CD4-positive, alpha-beta memory T cell (primary cell): ENCODE measurements at regions not wholly inside any gene's neighbourhood (a gene's known extent, or its start where the extent isn't known, plus 50 kb on each side); places are given as distances from the start of the nearest gene placed in this dataset.

ENCODE experiments used
- CTCF ChIA-PET: fragments of 350-600 bp; sonication (Branson Sonifier 250); formaldehyde crosslinking; loops from one replicate; lab custom pipeline; 2021; ENCODE audit warnings: inconsistent platforms; ENCODE audit not compliant: partially characterized antibody; lab: Charles Lee
- POLR2A ChIA-PET: fragments of 350-600 bp; sonication (Branson Sonifier 250); formaldehyde crosslinking; loops from one replicate; lab custom pipeline; 2021; ENCODE audit not compliant: partially characterized antibody; lab: Charles Lee
- DNase-seq, 5 donors: peaks; one replicate each; pipeline versions ENCODE4 v3.0.0 to v3.0.0-alpha.2; 2020 to 2022; ENCODE audit warnings: mixed read lengths in 1 of 5
- H3K27ac ChIP-seq: one replicate; pipeline ENCODE4 v1.7.0; 2013; ENCODE audit warnings: low read depth, low read length
- H3K27me3 ChIP-seq: 2 replicates; pipeline ENCODE4 v1.7.0; 2013; ENCODE audit warnings: mild to moderate bottlenecking, low read length, moderate library complexity; ENCODE audit not compliant: insufficient read depth
- H3K36me3 ChIP-seq: 2 replicates; pipeline ENCODE4 v1.7.0; 2013; ENCODE audit warnings: mild to moderate bottlenecking, low read length, moderate library complexity; ENCODE audit not compliant: insufficient read depth
- H3K4me1 ChIP-seq: 2 replicates; pipeline ENCODE4 v1.7.0; 2013; ENCODE audit warnings: mild to moderate bottlenecking, low read length, moderate library complexity; ENCODE audit not compliant: insufficient read depth
- H3K4me3 ChIP-seq, 2 donors: one replicate each; pipeline ENCODE4 v1.7.0; 2013; ENCODE audit warnings: low read length in 2 of 2, mild to moderate bottlenecking in 1 of 2
- H3K9me3 ChIP-seq, 2 donors: one replicate each; pipeline ENCODE4 v1.7.0; 2013; ENCODE audit warnings: low read length in 2 of 2, control low read depth in 1 of 2; ENCODE audit not compliant: control insufficient read depth in 1 of 2
- H3K27ac Mint-ChIP-seq, 7 donors: one replicate each; pipeline ENCODE4 v1.8.0; 2020 to 2021; ENCODE audit warnings: mixed read lengths in 7 of 7, mild to moderate bottlenecking in 6 of 7, inconsistent platforms in 3 of 7, moderate library complexity in 3 of 7
- H3K27me3 Mint-ChIP-seq, 2 donors: one replicate each; pipeline ENCODE4 v1.8.0; 2020 to 2021; ENCODE audit warnings: mixed read lengths in 2 of 2
- H3K36me3 Mint-ChIP-seq, 2 donors: one replicate each; pipeline ENCODE4 v1.8.0; 2020 to 2021; ENCODE audit warnings: mixed read lengths in 2 of 2, inconsistent platforms in 1 of 2, mild to moderate bottlenecking in 1 of 2
- H3K4me1 Mint-ChIP-seq, 4 donors: one replicate each; pipeline ENCODE4 v1.8.0; 2020 to 2021; ENCODE audit warnings: mixed read lengths in 4 of 4, mild to moderate bottlenecking in 1 of 4
- H3K4me3 Mint-ChIP-seq, 8 donors: one replicate each; pipeline ENCODE4 v1.8.0; 2020 to 2021; ENCODE audit warnings: mixed read lengths in 8 of 8, mild to moderate bottlenecking in 7 of 8, moderate library complexity in 6 of 8, inconsistent platforms in 3 of 8
- H3K9me3 Mint-ChIP-seq, 8 donors: one replicate each; pipeline ENCODE4 v1.8.0; 2020 to 2021; ENCODE audit warnings: mixed read lengths in 8 of 8, mild to moderate bottlenecking in 5 of 8, inconsistent platforms in 3 of 8, moderate library complexity in 1 of 8
- intact Hi-C: fragments of 100-400 bp; cut with micrococcal nuclease; formaldehyde crosslinking; loops from one replicate; pipeline ENCODE4 v1.15.1; 2023

- Histone ChIP-seq H3K36me3 (no peaks in the 10 kb centered on the region), H3K27me3 (no peaks in the 10 kb centered on the region), H3K9me3 (no peaks in the 10 kb centered on the region), H3K4me1 (no peaks in the 10 kb centered on the region), H3K27ac (no peak overlapping the region), H3K4me3 (no peak overlapping the region)
- Mint-ChIP-seq H3K4me1 (no peaks in the 10 kb centered on the region), H3K4me3 (no peak overlapping the region), H3K27ac (no peak overlapping the region), H3K9me3 (peaks cover 0 to 3% (median 0%) of the 10 kb centered on the region in 8 donors), H3K36me3 (no peaks in the 10 kb centered on the region), H3K27me3 (no peaks in the 10 kb centered on the region)
- intact Hi-C loops = no loop called here
- no peak for DNase-seq
- ChIA-PET CTCF (no interaction called here), POLR2A (no interaction called here)
Observed at GRCh38 chr3:168618827-168619470, 523.2 kb upstream of the GOLIM4 start.

DNA sequence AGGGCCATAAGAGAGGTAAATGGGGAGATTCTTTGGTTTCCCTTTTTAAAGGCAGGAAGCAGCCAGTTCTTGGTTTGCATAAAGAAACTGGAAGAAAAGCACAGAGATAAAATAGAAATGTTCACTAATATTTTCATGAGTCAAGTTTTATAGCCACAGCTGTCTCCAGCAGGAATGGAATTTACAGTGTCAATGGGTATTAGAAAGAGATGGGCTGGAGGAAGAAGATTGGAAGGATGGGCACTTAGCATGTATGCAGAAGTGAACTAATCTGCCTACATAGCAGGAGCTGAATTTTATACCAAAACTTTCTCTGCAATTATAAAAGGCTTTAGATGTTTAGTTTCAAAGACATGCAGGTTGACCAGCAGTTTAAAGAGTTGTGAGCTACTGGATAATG is 521.9 kb upstream of the GOLIM4 start:
- Mint-ChIP-seq H3K27me3 (no peaks in the 10 kb centered on the region), H3K4me3 (no peak overlapping the region), H3K9me3 (peaks cover 0 to 3% (median 0%) of the 10 kb centered on the region in 8 donors), H3K36me3 (no peaks in the 10 kb centered on the region), H3K4me1 (no peaks in the 10 kb centered on the region), H3K27ac (no peak overlapping the region)
- no peaks in the 10 kb centered on the region for H3K36me3 ChIP-seq
- no peaks in the 10 kb centered on the region for H3K27me3 ChIP-seq
- H3K27ac ChIP-seq = no peak overlapping the region
- CTCF ChIA-PET = no interaction called here
- H3K4me3 ChIP-seq = no peak overlapping the region
- no peaks in the 10 kb centered on the region for H3K4me1 ChIP-seq
- POLR2A ChIA-PET = no interaction called here
- intact Hi-C loops = no loop called here
- no peaks in the 10 kb centered on the region for H3K9me3 ChIP-seq
- no peak for DNase-seq

DNA sequence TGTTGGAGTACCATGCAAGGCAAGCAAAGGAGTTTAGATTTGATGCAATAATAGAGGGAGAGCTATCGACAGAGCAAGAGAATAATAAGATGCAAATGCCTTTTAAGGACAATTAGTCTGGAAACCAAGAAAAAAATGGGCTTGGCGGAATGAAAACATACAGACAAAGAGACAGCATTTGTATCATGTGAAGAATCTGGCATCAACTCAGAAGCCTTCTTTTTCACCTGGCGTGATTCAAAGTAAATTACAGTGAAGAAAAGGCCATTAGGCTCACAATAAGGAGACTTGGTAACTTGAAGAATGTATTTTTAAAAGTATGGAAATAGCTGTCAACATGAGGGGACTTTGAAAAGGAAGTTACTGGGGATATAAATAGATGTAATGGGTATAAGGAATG is 521.2 kb upstream of the GOLIM4 start:
- H3K4me3 Mint-ChIP-seq = no peak overlapping the region
- intact Hi-C loops = no loop called here
- no peaks in the 10 kb centered on the region for H3K4me1 Mint-ChIP-seq
- peaks cover 0 to 3% (median under 1%) of the 10 kb centered on the region in 8 donors for H3K9me3 Mint-ChIP-seq
- H3K9me3 ChIP-seq = no peaks in the 10 kb centered on the region
- POLR2A ChIA-PET = no interaction called here
- no peaks in the 10 kb centered on the region for H3K27me3 Mint-ChIP-seq
- CTCF ChIA-PET = no interaction called here
- no peaks in the 10 kb centered on the region for H3K27me3 ChIP-seq
- H3K4me3 ChIP-seq = no peak overlapping the region
- no peaks in the 10 kb centered on the region for H3K4me1 ChIP-seq
- H3K36me3 ChIP-seq = no peaks in the 10 kb centered on the region
- no peaks in the 10 kb centered on the region for H3K36me3 Mint-ChIP-seq
- H3K27ac ChIP-seq = no peak overlapping the region
- no peak overlapping the region for H3K27ac Mint-ChIP-seq
- DNase-seq = no peak

DNA sequence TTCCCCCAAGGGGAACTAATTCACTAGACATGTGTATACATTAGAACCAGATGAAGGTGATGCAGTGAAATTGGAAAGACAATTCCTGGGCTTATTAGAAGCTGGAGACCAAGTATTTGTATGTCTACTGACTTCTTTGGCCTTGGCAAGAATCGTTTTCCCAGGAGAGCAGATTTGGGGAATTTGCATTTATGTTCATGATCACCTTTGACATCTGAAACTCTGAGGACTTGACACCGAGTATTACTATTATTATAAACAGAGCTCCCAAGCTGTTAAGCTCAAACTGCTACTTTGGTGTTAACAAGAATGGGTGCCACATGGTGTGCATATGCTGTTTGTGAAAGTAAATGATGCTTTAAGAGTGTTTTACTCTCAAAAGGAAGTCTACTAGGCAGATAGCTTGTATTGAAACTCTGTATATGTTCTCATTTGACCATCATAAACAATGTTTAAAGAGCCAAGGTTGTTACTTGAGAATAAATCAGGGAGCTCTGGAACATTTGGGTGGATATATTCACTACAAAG is 519.8 kb upstream of the GOLIM4 start:
- DNase-seq = no peak
- Mint-ChIP-seq H3K27me3 (no peaks in the 10 kb centered on the region), H3K36me3 (no peaks in the 10 kb centered on the region), H3K9me3 (peaks cover 0 to 5% (median 0%) of the 10 kb centered on the region in 8 donors), H3K27ac (no peak overlapping the region), H3K4me3 (no peak overlapping the region), H3K4me1 (no peaks in the 10 kb centered on the region)
- H3K36me3 ChIP-seq = no peaks in the 10 kb centered on the region
- CTCF ChIA-PET = no interaction called here
- no peak overlapping the region for H3K4me3 ChIP-seq
- no peaks in the 10 kb centered on the region for H3K9me3 ChIP-seq
- no peak overlapping the region for H3K27ac ChIP-seq
- H3K27me3 ChIP-seq = no peaks in the 10 kb centered on the region
- POLR2A ChIA-PET = no interaction called here
- intact Hi-C loops = no loop called here
- H3K4me1 ChIP-seq = no peaks in the 10 kb centered on the region

DNA sequence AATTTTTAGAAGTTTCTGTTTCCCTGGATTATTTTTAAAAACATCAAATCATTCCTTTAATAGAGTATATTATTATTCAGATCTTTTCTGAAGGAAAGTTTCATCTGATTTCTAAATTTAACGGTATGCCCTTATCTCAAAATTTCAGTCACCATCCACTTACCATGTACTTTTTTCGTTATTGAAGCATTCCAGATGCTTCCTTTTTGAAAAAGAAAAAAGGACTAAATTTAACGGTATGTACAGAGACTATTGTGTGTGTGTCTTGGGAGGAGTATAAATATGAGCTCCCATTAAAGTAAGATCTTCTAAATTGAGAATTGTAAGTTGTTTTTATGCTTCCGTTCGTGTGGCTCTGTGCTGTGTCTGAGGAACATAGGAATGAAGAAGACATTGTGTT is 517.4 kb upstream of the GOLIM4 start:
- no peaks in the 10 kb centered on the region for H3K9me3 ChIP-seq
- Mint-ChIP-seq H3K4me3 (no peak overlapping the region), H3K36me3 (no peaks in the 10 kb centered on the region), H3K4me1 (no peaks in the 10 kb centered on the region), H3K9me3 (peaks cover 0 to 6% (median 0%) of the 10 kb centered on the region in 8 donors), H3K27me3 (no peaks in the 10 kb centered on the region), H3K27ac (no peak overlapping the region)
- no peaks in the 10 kb centered on the region for H3K27me3 ChIP-seq
- H3K4me3 ChIP-seq = no peak overlapping the region
- no peak for DNase-seq
- H3K36me3 ChIP-seq = no peaks in the 10 kb centered on the region
- POLR2A ChIA-PET = no interaction called here
- H3K27ac ChIP-seq = no peak overlapping the region
- intact Hi-C loops = no loop called here
- CTCF ChIA-PET = no interaction called here
- H3K4me1 ChIP-seq = no peaks in the 10 kb centered on the region

DNA sequence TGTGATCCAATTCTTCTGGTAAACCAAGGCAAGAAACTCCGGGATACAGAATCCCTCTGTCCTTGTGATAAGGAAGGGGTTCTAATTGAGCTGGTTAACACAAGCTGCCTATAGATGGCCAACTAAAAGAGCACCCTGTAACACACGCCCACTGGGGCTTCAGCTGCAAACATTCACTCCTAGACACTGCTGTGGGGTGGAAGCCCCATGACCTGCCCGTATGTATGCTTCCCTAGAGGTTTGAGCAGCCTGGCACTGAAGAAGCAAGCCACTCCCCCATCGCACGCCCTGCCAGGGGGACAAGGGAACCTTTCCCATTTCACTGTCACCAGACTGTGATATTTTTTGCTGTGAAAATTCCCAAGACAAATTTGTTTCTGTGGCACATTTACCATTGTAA is 516.9 kb upstream of the GOLIM4 start:
- H3K36me3 ChIP-seq = no peaks in the 10 kb centered on the region
- no peaks in the 10 kb centered on the region for H3K27me3 ChIP-seq
- intact Hi-C loops = no loop called here
- no peaks in the 10 kb centered on the region for H3K27me3 Mint-ChIP-seq
- no peaks in the 10 kb centered on the region for H3K9me3 ChIP-seq
- H3K27ac ChIP-seq = no peak overlapping the region
- H3K27ac Mint-ChIP-seq = no peak overlapping the region
- no peaks in the 10 kb centered on the region for H3K4me1 ChIP-seq
- H3K4me3 ChIP-seq = no peak overlapping the region
- H3K9me3 Mint-ChIP-seq = peaks cover 0 to 6% (median 0%) of the 10 kb centered on the region in 8 donors
- ChIA-PET CTCF (no interaction called here), POLR2A (no interaction called here)
- no peaks in the 10 kb centered on the region for H3K4me1 Mint-ChIP-seq
- no peak for DNase-seq
- H3K4me3 Mint-ChIP-seq = no peak overlapping the region
- no peaks in the 10 kb centered on the region for H3K36me3 Mint-ChIP-seq

- no peaks in the 10 kb centered on the region for H3K36me3 ChIP-seq
- no peaks in the 10 kb centered on the region for H3K27me3 ChIP-seq
- intact Hi-C loops = no loop called here
- H3K4me1 ChIP-seq = no peaks in the 10 kb centered on the region
- H3K9me3 Mint-ChIP-seq = peaks cover 0 to 6% (median 1%) of the 10 kb centered on the region in 8 donors
- CTCF ChIA-PET = no interaction called here
- no peak overlapping the region for H3K4me3 ChIP-seq
- no peaks in the 10 kb centered on the region for H3K36me3 Mint-ChIP-seq
- POLR2A ChIA-PET = no interaction called here
- no peak for DNase-seq
- H3K4me3 Mint-ChIP-seq = no peak overlapping the region
- no peak overlapping the region for H3K27ac Mint-ChIP-seq
- H3K27me3 Mint-ChIP-seq = no peaks in the 10 kb centered on the region
- H3K4me1 Mint-ChIP-seq = no peaks in the 10 kb centered on the region
- H3K9me3 ChIP-seq = no peaks in the 10 kb centered on the region
- no peak overlapping the region for H3K27ac ChIP-seq
Observed at GRCh38 chr3:168611826-168612225, 516.1 kb upstream of the GOLIM4 start.
